ENCODE measurements at regions not wholly inside any gene's neighbourhood (a gene's known extent, or its start where the extent isn't known, plus 50 kb on each side); places are given as distances from the start of the nearest gene placed in this dataset.

- no peak overlapping the region for H3K27ac ChIP-seq (ENCODE audit: low read length)
- no peaks in the 10 kb centered on the region for H3K9me2 ChIP-seq (replicated peaks; ENCODE audit: insufficient read depth, low read length)
- no peak overlapping the region for H3K9ac ChIP-seq (ENCODE audit: low read length)
- no peak overlapping the region for H3K4me2 ChIP-seq (ENCODE audit: low read depth, low read length, poor library complexity, severe bottlenecking)
- H3K4me1 ChIP-seq (ENCODE audit: low read length) = peaks cover 8% of the 10 kb centered on the region
- no peaks in the 10 kb centered on the region for H3K36me3 ChIP-seq (ENCODE audit: insufficient read depth, low read length)
- no peak for DNase-seq
- H3K4me3 ChIP-seq (ENCODE audit: low read length) = no peak overlapping the region
- no peaks in the 10 kb centered on the region for H3K27me3 ChIP-seq (ENCODE audit: low read length)
- H2AFZ ChIP-seq (ENCODE audit: low read length) = peak overlapping the region; percentile 53
- H3K79me2 ChIP-seq (ENCODE audit: low read length) = no peaks in the 10 kb centered on the region
- no peaks in the 10 kb centered on the region for H4K20me1 ChIP-seq (ENCODE audit: insufficient read depth, low read depth, low read length)
- H3K9me3 ChIP-seq (ENCODE audit: low read length) = peaks cover 7% of the 10 kb centered on the region
Observed at GRCh38 chrX:125641405-125641804, 321.7 kb downstream of the TEX13C start.

DNA sequence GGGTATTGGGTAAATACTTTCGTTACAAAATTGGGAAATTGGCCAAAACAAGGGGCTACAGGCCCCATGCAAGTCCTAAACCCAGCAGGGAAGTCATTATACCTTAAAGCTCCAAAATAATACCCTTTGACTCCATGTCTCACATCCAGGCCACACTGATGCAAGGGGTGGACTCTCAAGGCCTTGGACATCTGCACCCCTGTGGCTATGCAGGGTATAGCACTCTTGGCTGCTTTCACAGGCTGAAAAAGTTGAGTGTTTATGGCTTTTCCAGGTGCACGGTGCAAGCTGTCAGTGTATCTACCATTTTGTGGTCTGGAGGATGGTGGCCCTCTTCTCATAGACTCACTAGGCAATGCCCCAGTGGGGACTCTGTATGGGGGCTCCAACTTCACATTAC is 326.5 kb downstream of the TEX13C start:
- Histone ChIP-seq H3K79me2 (ENCODE audit: low read length) (no peaks in the 10 kb centered on the region), H3K27ac (ENCODE audit: low read length) (no peak overlapping the region), H3K9ac (ENCODE audit: low read length) (no peak overlapping the region), H3K4me2 (ENCODE audit: low read depth, low read length, poor library complexity, severe bottlenecking) (no peak overlapping the region), H3K9me2 (replicated peaks; ENCODE audit: insufficient read depth, low read length) (no peaks in the 10 kb centered on the region), H3K4me1 (ENCODE audit: low read length) (peaks cover 27% of the 10 kb centered on the region), H3K9me3 (ENCODE audit: low read length) (peaks cover 7% of the 10 kb centered on the region), H3K4me3 (ENCODE audit: low read length) (no peak overlapping the region), H2AFZ (ENCODE audit: low read length) (no peak overlapping the region), H3K27me3 (ENCODE audit: low read length) (no peaks in the 10 kb centered on the region), H3K36me3 (ENCODE audit: insufficient read depth, low read length) (no peaks in the 10 kb centered on the region), H4K20me1 (ENCODE audit: insufficient read depth, low read depth, low read length) (no peaks in the 10 kb centered on the region)
- peak; percentile 60 for DNase-seq

GRCh38 chrX:125651426-125651825 is 331.8 kb downstream of the TEX13C start:
- Histone ChIP-seq H3K9me3 (ENCODE audit: low read length) (peaks cover 3% of the 10 kb centered on the region), H3K36me3 (ENCODE audit: insufficient read depth, low read length) (no peaks in the 10 kb centered on the region), H3K9ac (ENCODE audit: low read length) (no peak overlapping the region), H3K4me2 (ENCODE audit: low read depth, low read length, poor library complexity, severe bottlenecking) (no peak overlapping the region), H3K79me2 (ENCODE audit: low read length) (no peaks in the 10 kb centered on the region), H3K4me1 (ENCODE audit: low read length) (peaks cover 46% of the 10 kb centered on the region), H2AFZ (ENCODE audit: low read length) (no peak overlapping the region), H4K20me1 (ENCODE audit: insufficient read depth, low read depth, low read length) (no peaks in the 10 kb centered on the region), H3K9me2 (replicated peaks; ENCODE audit: insufficient read depth, low read length) (no peaks in the 10 kb centered on the region), H3K27me3 (ENCODE audit: low read length) (no peaks in the 10 kb centered on the region), H3K4me3 (ENCODE audit: low read length) (no peak overlapping the region), H3K27ac (ENCODE audit: low read length) (no peak overlapping the region)
- no peak for DNase-seq

GRCh38 chrX:125654501-125654900 is 334.8 kb downstream of the TEX13C start:
- peak overlapping the region; percentile 82 for H3K27ac ChIP-seq (ENCODE audit: low read length)
- no peak for DNase-seq
- peaks cover 3% of the 10 kb centered on the region; the same call in 1 of the 2 replicates for H3K9me3 ChIP-seq (ENCODE audit: low read length)
- H2AFZ ChIP-seq (ENCODE audit: low read length) = peak overlapping the region; percentile 93
- no peaks in the 10 kb centered on the region for H3K27me3 ChIP-seq (ENCODE audit: low read length)
- H4K20me1 ChIP-seq (ENCODE audit: insufficient read depth, low read depth, low read length) = no peaks in the 10 kb centered on the region
- H3K4me2 ChIP-seq (ENCODE audit: low read depth, low read length, poor library complexity, severe bottlenecking) = peak overlapping the region; percentile 57
- H3K4me1 ChIP-seq (ENCODE audit: low read length) = peaks cover 27% of the 10 kb centered on the region
- H3K4me3 ChIP-seq (ENCODE audit: low read length) = peak overlapping the region; percentile 29; the same call in 1 of the 2 replicates
- H3K9me2 ChIP-seq (replicated peaks; ENCODE audit: insufficient read depth, low read length) = no peaks in the 10 kb centered on the region
- H3K9ac ChIP-seq (ENCODE audit: low read length) = peak overlapping the region; percentile 52
- no peaks in the 10 kb centered on the region for H3K36me3 ChIP-seq (ENCODE audit: insufficient read depth, low read length)
- H3K79me2 ChIP-seq (ENCODE audit: low read length) = no peaks in the 10 kb centered on the region

DNA sequence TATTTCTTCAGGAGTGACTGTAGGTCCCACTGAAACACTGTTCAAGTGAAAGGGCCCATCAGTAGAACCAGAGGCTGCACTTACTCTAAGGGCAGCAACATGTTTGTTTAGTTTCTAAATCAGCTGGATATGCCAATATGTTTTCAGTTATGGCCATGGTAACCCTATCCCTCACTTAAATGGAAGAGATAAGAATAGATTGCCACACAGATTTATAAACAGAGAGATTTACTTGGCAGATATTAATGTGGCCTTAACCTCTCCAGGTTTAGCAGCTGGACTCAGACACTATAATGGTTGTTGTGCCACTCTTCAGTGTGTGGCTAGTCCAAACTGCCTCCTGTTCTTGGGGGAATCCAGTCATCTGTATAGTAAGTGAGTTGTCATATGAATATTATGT is 354.1 kb downstream of the TEX13C start:
- Histone ChIP-seq H4K20me1 (ENCODE audit: insufficient read depth, low read depth, low read length) (no peaks in the 10 kb centered on the region), H3K4me3 (ENCODE audit: low read length) (no peak overlapping the region)

DNA sequence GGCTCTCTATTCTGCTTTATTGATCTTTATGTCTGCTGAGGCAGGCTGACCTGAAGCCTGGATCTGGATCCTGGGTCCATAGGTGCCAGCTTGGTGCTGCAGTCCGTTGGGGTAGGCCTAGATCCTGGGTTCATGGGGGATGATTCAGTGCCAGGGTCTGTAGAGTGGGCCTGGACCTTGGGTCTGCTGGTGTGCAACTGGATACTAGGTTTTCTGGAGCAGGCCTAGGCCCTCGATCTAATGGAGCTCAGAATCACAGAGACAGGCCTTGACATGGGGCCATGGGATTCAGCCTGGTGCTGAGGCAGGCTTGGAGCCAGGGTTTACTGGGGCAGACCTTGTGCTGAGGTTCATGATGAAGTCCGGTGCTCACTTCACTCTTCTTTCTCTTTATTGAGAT is 358.6 kb downstream of the TEX13C start:
- Histone ChIP-seq H3K36me3 (ENCODE audit: insufficient read depth, low read length) (no peaks in the 10 kb centered on the region), H2AFZ (ENCODE audit: low read length) (peak overlapping the region; percentile 13; the same call in 1 of the 2 replicates), H3K27ac (ENCODE audit: low read length) (no peak overlapping the region), H3K27me3 (ENCODE audit: low read length) (no peaks in the 10 kb centered on the region), H3K4me2 (ENCODE audit: low read depth, low read length, poor library complexity, severe bottlenecking) (no peak overlapping the region), H4K20me1 (ENCODE audit: insufficient read depth, low read depth, low read length) (no peaks in the 10 kb centered on the region), H3K4me3 (ENCODE audit: low read length) (no peak overlapping the region), H3K79me2 (ENCODE audit: low read length) (no peaks in the 10 kb centered on the region), H3K9me3 (ENCODE audit: low read length) (no peaks in the 10 kb centered on the region), H3K9me2 (replicated peaks; ENCODE audit: insufficient read depth, low read length) (no peaks in the 10 kb centered on the region), H3K9ac (ENCODE audit: low read length) (no peak overlapping the region), H3K4me1 (ENCODE audit: low read length) (peaks cover 38% of the 10 kb centered on the region)
- no peak for DNase-seq

More for the DNA sequence above, 354.1 kb downstream of the TEX13C start:
- Histone ChIP-seq H3K9ac (ENCODE audit: low read length) (no peak overlapping the region), H3K9me2 (replicated peaks; ENCODE audit: insufficient read depth, low read length) (no peaks in the 10 kb centered on the region), H3K36me3 (ENCODE audit: insufficient read depth, low read length) (no peaks in the 10 kb centered on the region), H3K27me3 (ENCODE audit: low read length) (no peaks in the 10 kb centered on the region), H3K9me3 (ENCODE audit: low read length) (no peaks in the 10 kb centered on the region), H2AFZ (ENCODE audit: low read length) (no peak overlapping the region), H3K79me2 (ENCODE audit: low read length) (no peaks in the 10 kb centered on the region), H3K4me1 (ENCODE audit: low read length) (peaks cover 8% of the 10 kb centered on the region), H3K4me2 (ENCODE audit: low read depth, low read length, poor library complexity, severe bottlenecking) (no peak overlapping the region), H3K27ac (ENCODE audit: low read length) (no peak overlapping the region)
- DNase-seq = no peak

- Histone ChIP-seq H3K27ac (ENCODE audit: low read length) (peak overlapping the region; percentile 100), H2AFZ (ENCODE audit: low read length) (peak overlapping the region; percentile 3; the same call in 1 of the 2 replicates), H3K9me2 (replicated peaks; ENCODE audit: insufficient read depth, low read length) (no peaks in the 10 kb centered on the region), H3K79me2 (ENCODE audit: low read length) (no peaks in the 10 kb centered on the region), H3K4me3 (ENCODE audit: low read length) (peak overlapping the region; percentile 60), H4K20me1 (ENCODE audit: insufficient read depth, low read depth, low read length) (no peaks in the 10 kb centered on the region), H3K27me3 (ENCODE audit: low read length) (no peaks in the 10 kb centered on the region), H3K9me3 (ENCODE audit: low read length) (no peaks in the 10 kb centered on the region), H3K4me1 (ENCODE audit: low read length) (peaks cover 41% of the 10 kb centered on the region), H3K4me2 (ENCODE audit: low read depth, low read length, poor library complexity, severe bottlenecking) (peak overlapping the region; percentile 77), H3K36me3 (ENCODE audit: insufficient read depth, low read length) (no peaks in the 10 kb centered on the region), H3K9ac (ENCODE audit: low read length) (peak overlapping the region; percentile 66)
- no peak for DNase-seq
Observed at GRCh38 chrX:125680366-125680765, 360.7 kb downstream of the TEX13C start.

GRCh38 chrX:125681058-125681457 is 361.4 kb downstream of the TEX13C start:
- DNase-seq = peak; percentile 89
- Histone ChIP-seq H3K36me3 (ENCODE audit: insufficient read depth, low read length) (no peaks in the 10 kb centered on the region), H3K9me2 (replicated peaks; ENCODE audit: insufficient read depth, low read length) (no peaks in the 10 kb centered on the region), H3K27me3 (ENCODE audit: low read length) (no peaks in the 10 kb centered on the region), H2AFZ (ENCODE audit: low read length) (no peak overlapping the region), H3K4me2 (ENCODE audit: low read depth, low read length, poor library complexity, severe bottlenecking) (peak overlapping the region; percentile 77), H3K9ac (ENCODE audit: low read length) (peak overlapping the region; percentile 66), H4K20me1 (ENCODE audit: insufficient read depth, low read depth, low read length) (no peaks in the 10 kb centered on the region), H3K4me1 (ENCODE audit: low read length) (peaks cover 41% of the 10 kb centered on the region), H3K9me3 (ENCODE audit: low read length) (no peaks in the 10 kb centered on the region), H3K27ac (ENCODE audit: low read length) (peak overlapping the region; percentile 100), H3K4me3 (ENCODE audit: low read length) (peak overlapping the region; percentile 60), H3K79me2 (ENCODE audit: low read length) (no peaks in the 10 kb centered on the region)

DNA sequence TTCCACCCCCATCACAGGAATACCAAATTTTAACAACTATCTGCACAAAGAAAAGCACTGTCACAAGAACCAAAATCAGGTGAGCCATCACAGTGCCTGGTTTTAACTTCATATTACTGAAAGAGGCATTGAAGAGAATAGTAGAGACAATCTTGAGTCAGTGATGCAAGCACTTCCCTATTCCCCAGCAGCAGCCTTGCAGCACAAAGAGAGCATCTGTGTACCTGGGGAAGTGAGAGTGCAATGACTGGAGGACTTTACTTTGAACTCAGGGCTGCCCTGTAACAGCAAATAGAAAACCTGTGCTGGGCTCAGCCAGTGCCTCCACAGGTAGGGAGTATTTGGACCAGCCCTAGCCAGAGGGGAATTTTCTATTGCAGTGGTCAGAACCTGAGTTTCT is 361.8 kb downstream of the TEX13C start:
- Histone ChIP-seq H3K4me2 (ENCODE audit: low read depth, low read length, poor library complexity, severe bottlenecking) (peak overlapping the region; percentile 77), H3K9me2 (replicated peaks; ENCODE audit: insufficient read depth, low read length) (no peaks in the 10 kb centered on the region), H4K20me1 (ENCODE audit: insufficient read depth, low read depth, low read length) (no peaks in the 10 kb centered on the region), H3K79me2 (ENCODE audit: low read length) (no peaks in the 10 kb centered on the region), H3K4me3 (ENCODE audit: low read length) (peak overlapping the region; percentile 60), H3K27ac (ENCODE audit: low read length) (peak overlapping the region; percentile 100), H2AFZ (ENCODE audit: low read length) (no peak overlapping the region), H3K36me3 (ENCODE audit: insufficient read depth, low read length) (no peaks in the 10 kb centered on the region), H3K9me3 (ENCODE audit: low read length) (no peaks in the 10 kb centered on the region), H3K27me3 (ENCODE audit: low read length) (no peaks in the 10 kb centered on the region), H3K9ac (ENCODE audit: low read length) (peak overlapping the region; percentile 66), H3K4me1 (ENCODE audit: low read length) (peaks cover 41% of the 10 kb centered on the region)
- DNase-seq = peak; percentile 95
